ENCODE measurements at regions not wholly inside any gene's neighbourhood (a gene's known extent, or its start where the extent isn't known, plus 50 kb on each side); places are given as distances from the start of the nearest gene placed in this dataset.

DNA sequence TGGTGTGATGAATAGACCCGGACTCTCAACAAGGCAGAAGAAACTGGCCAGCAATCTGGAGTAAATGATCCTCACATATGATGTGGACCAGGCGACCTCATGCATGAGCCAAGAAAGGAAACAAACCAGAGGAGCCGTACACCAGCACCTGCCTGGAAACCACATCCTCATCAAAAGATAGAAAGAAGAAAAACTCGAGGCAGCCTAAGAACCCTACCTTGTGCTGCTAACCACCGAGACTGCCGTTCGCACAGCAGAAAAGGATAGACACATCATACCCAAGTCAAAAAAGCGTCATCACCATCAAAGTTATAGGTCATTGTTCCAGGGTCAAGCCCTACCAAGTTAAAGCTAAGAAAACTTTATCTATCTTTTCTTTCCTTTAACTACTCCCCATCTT lies 66.7 kb downstream of the RESF1 start:
- TF ChIP-seq SUPT20H (IDR thresholded peaks at IDR 0.05; ENCODE audit: borderline replicate concordance, control insufficient read depth, low read depth, low read length) (no peak), CEBPB (IDR thresholded peaks at IDR 0.05; ENCODE audit: borderline replicate concordance in 1 of 2, low read depth in 2 of 2, low read length in 2 of 2) (no peak), CBX5 (IDR thresholded peaks at IDR 0.05; ENCODE audit: low read depth) (no peak), SRF (IDR thresholded peaks at IDR 0.05; ENCODE audit: low read depth in 2 of 2, low read length in 2 of 2) (no peak), JUND (IDR thresholded peaks at IDR 0.05; ENCODE audit: low read depth, low read length) (no peak)

Data from GM12878 (cell line).